Body of pancreas (tissue), 4 donors: ENCODE measurements at regions not wholly inside any gene's neighbourhood (a gene's known extent, or its start where the extent isn't known, plus 50 kb on each side); places are given as distances from the start of the nearest gene placed in this dataset.

ENCODE experiments used
- CTCF ChIP-seq, 7 experiments: fragments of 450-650 bp in 4 of 7; fragments of 200-600 bp in 3 of 7; sonication (generic) in 3 of 7; IDR thresholded peaks; one replicate each; pipeline ENCODE4 v1.5.1; 2016 to 2019; ENCODE audit warnings: antibody characterized with exemption in 7 of 7
- POLR2A ChIP-seq, 3 donors: fragments of 450-650 bp; IDR thresholded peaks; one replicate each; pipeline ENCODE4 v1.6.1; 2016; ENCODE audit warnings: antibody characterized with exemption in 3 of 3, mild to moderate bottlenecking in 2 of 3

- TF ChIP-seq CTCF (IDR thresholded peaks at IDR 0.05) (no peak), POLR2A (IDR thresholded peaks at IDR 0.05) (no peak)
These were observed 287.5 kb upstream of the CNTN6 start for GRCh38 chr3:805326-805725.
